ENCODE measurements at regions not wholly inside any gene's neighbourhood (a gene's known extent, or its start where the extent isn't known, plus 50 kb on each side); places are given as distances from the start of the nearest gene placed in this dataset.

GRCh38 chr18:25957017-25957416 lies 133.4 kb downstream of the SS18 start:
- Histone ChIP-seq H3K27ac (ENCODE audit: control insufficient read depth, insufficient read depth, low read length) (no peak overlapping the region), H2AFZ (ENCODE audit: control insufficient read depth, low read length) (no peak overlapping the region), H3K9me1 (ENCODE audit: control insufficient read depth, extremely low read depth, insufficient read depth, low read length) (no peaks in the 10 kb centered on the region), H3K27me3 (ENCODE audit: control insufficient read depth, extremely low read depth, insufficient read depth, low read length) (no peaks in the 10 kb centered on the region), H3K36me3 (ENCODE audit: control insufficient read depth in 2 of 2, extremely low read depth in 1 of 2, insufficient read depth in 2 of 2, low read length in 2 of 2) (no peaks in the 10 kb centered on the region), H3K79me2 (ENCODE audit: control insufficient read depth, insufficient read depth, low read length) (no peaks in the 10 kb centered on the region), H3K9me3 (ENCODE audit: control insufficient read depth, low read depth, low read length) (no peaks in the 10 kb centered on the region), H3K4me2 (ENCODE audit: control insufficient read depth, extremely low read depth, insufficient read depth, low read depth, low read length) (no peak overlapping the region), H3K4me3 (ENCODE audit: control insufficient read depth in 2 of 3, extremely low read depth in 1 of 3, insufficient read depth in 2 of 3, low read depth in 1 of 3, low read length in 3 of 3) (no peak overlapping the region), H3K9ac (ENCODE audit: control insufficient read depth, extremely low read depth, insufficient read depth, low read length) (no peak overlapping the region), H3K4me1 (ENCODE audit: control insufficient read depth, extremely low read depth, insufficient read depth, low read length) (no peaks in the 10 kb centered on the region), H4K20me1 (ENCODE audit: control insufficient read depth, extremely low read depth, insufficient read depth, low read length) (no peaks in the 10 kb centered on the region)
- FAIRE-seq: no peak
- dilution Hi-C loops (cut with MboI; ENCODE audit: extremely low pct_ligation_motif_present, low sequenced_read_pairs): no loop called here
- TF ChIP-seq EZH2 (IDR thresholded peaks at IDR 0.05; ENCODE audit: low read length): no peak
- no peak for TF ChIP-seq CTCF (optimal IDR thresholded peaks at IDR 0.05 in 1 of 3, IDR thresholded peaks at IDR 0.05 in 1 of 3, conservative IDR thresholded peaks at IDR 0.05 in 1 of 3; ENCODE audit: extremely low read depth in 1 of 3, insufficient read depth in 2 of 3, low read length in 3 of 3)
- DNase-seq (ENCODE audit: low read depth, low spot score): no peak

- Histone ChIP-seq H4K20me1 (ENCODE audit: control insufficient read depth, extremely low read depth, insufficient read depth, low read length) (no peaks in the 10 kb centered on the region), H2AFZ (ENCODE audit: control insufficient read depth, low read length) (no peak overlapping the region), H3K27ac (ENCODE audit: control insufficient read depth, insufficient read depth, low read length) (no peak overlapping the region), H3K4me1 (ENCODE audit: control insufficient read depth, extremely low read depth, insufficient read depth, low read length) (no peaks in the 10 kb centered on the region), H3K9me3 (ENCODE audit: control insufficient read depth, low read depth, low read length) (no peaks in the 10 kb centered on the region), H3K4me2 (ENCODE audit: control insufficient read depth, extremely low read depth, insufficient read depth, low read depth, low read length) (no peak overlapping the region), H3K27me3 (ENCODE audit: control insufficient read depth, extremely low read depth, insufficient read depth, low read length) (no peaks in the 10 kb centered on the region), H3K36me3 (ENCODE audit: control insufficient read depth in 2 of 2, extremely low read depth in 1 of 2, insufficient read depth in 2 of 2, low read length in 2 of 2) (no peaks in the 10 kb centered on the region), H3K4me3 (ENCODE audit: control insufficient read depth in 2 of 3, extremely low read depth in 1 of 3, insufficient read depth in 2 of 3, low read depth in 1 of 3, low read length in 3 of 3) (no peak overlapping the region), H3K79me2 (ENCODE audit: control insufficient read depth, insufficient read depth, low read length) (no peaks in the 10 kb centered on the region), H3K9me1 (ENCODE audit: control insufficient read depth, extremely low read depth, insufficient read depth, low read length) (no peaks in the 10 kb centered on the region), H3K9ac (ENCODE audit: control insufficient read depth, extremely low read depth, insufficient read depth, low read length) (no peak overlapping the region)
- no peak for TF ChIP-seq EZH2 (IDR thresholded peaks at IDR 0.05; ENCODE audit: low read length)
- TF ChIP-seq CTCF (optimal IDR thresholded peaks at IDR 0.05 in 1 of 3, IDR thresholded peaks at IDR 0.05 in 1 of 3, conservative IDR thresholded peaks at IDR 0.05 in 1 of 3; ENCODE audit: extremely low read depth in 1 of 3, insufficient read depth in 2 of 3, low read length in 3 of 3): no peak
- no peak for FAIRE-seq
- dilution Hi-C loops (cut with MboI; ENCODE audit: extremely low pct_ligation_motif_present, low sequenced_read_pairs): loop anchor here (5.0 kb wide), 1 partner anchor 39 kb away; no protein-coding TSS in a partner anchor
- DNase-seq (ENCODE audit: low read depth, low spot score): no peak
These were observed 137.3 kb downstream of the SS18 start for GRCh38 chr18:25953111-25953510.

Measured in keratinocyte (primary cell).